GM12878 (cell line): ENCODE measurements at regions not wholly inside any gene's neighbourhood (a gene's known extent, or its start where the extent isn't known, plus 50 kb on each side); places are given as distances from the start of the nearest gene placed in this dataset.
A peak's percentile ranks its signal among the peaks of the same experiment; 100 is the strongest.

ENCODE experiments used
- ASH2L ChIP-seq: fragments of 300-600, 200-600 bp; sonication (generic); IDR thresholded peaks from 2 replicates; pipeline ENCODE4 v1.6.1; 2017; ENCODE audit warnings: low read depth, mild to moderate bottlenecking, borderline replicate concordance
- BCL3 ChIP-seq: IDR thresholded peaks from 2 replicates; pipeline ENCODE4 v1.6.1; 2011; ENCODE audit warnings: borderline replicate concordance, low read depth, mild to moderate bottlenecking, moderate library complexity, low read length; ENCODE audit not compliant: insufficient read depth, poor library complexity, severe bottlenecking
- BMI1 ChIP-seq: fragments of 450-650 bp; IDR thresholded peaks from 2 replicates; pipeline ENCODE4 v1.6.1; 2016; ENCODE audit warnings: mild to moderate bottlenecking, moderate library complexity, borderline replicate concordance
- HCFC1 ChIP-seq: fragments of 150-350 bp; IDR thresholded peaks from 2 replicates; pipeline ENCODE4 v1.6.1; 2014; ENCODE audit warnings: low read length
- IRF4 ChIP-seq: IDR thresholded peaks from 2 replicates; pipeline ENCODE4 v1.6.1; 2011; ENCODE audit warnings: low read depth, low read length
- IRF5 ChIP-seq: fragments of 450-650 bp; IDR thresholded peaks from 2 replicates; pipeline ENCODE4 v1.6.1; 2017; ENCODE audit warnings: borderline replicate concordance
- JUNB ChIP-seq: IDR thresholded peaks from 2 replicates; pipeline ENCODE4 v1.6.1; 2016; ENCODE audit warnings: antibody characterized with exemption, mild to moderate bottlenecking
- KDM1A ChIP-seq: fragments of 200-600 bp; sonication (generic); IDR thresholded peaks from 2 replicates; pipeline ENCODE4 v1.6.1; 2016; ENCODE audit warnings: borderline replicate concordance
- MAX ChIP-seq: IDR thresholded peaks from 2 replicates; pipeline ENCODE4 v1.6.1; 2012; ENCODE audit warnings: low read depth, low read length, improper control_type of control experiment
- NBN ChIP-seq: fragments of 450-650 bp; IDR thresholded peaks from 2 replicates; pipeline ENCODE4 v1.6.1; 2016
- NR2C2 ChIP-seq: IDR thresholded peaks from 2 replicates; pipeline ENCODE4 v1.6.1; 2011; ENCODE audit warnings: borderline replicate concordance, low read depth; ENCODE audit not compliant: control insufficient read depth, insufficient read length
- PAX5 ChIP-seq: IDR thresholded peaks from 2 replicates; pipeline ENCODE4 v1.6.1; 2011; ENCODE audit warnings: low read depth, low read length, borderline replicate concordance
- PAX8 ChIP-seq: fragments of 450-650 bp; IDR thresholded peaks from 2 replicates; pipeline ENCODE4 v1.6.1; 2017; ENCODE audit warnings: mild to moderate bottlenecking, moderate library complexity
- PKNOX1 ChIP-seq: fragments of 450-650 bp; IDR thresholded peaks from 2 replicates; pipeline ENCODE4 v1.6.1; 2016; ENCODE audit warnings: mild to moderate bottlenecking
- POLR2AphosphoS5 ChIP-seq: IDR thresholded peaks from 2 replicates; pipeline ENCODE4 v1.6.1; 2011; ENCODE audit warnings: mild to moderate bottlenecking, low read length, inconsistent platforms
- RAD51 ChIP-seq: fragments of 450-650 bp; IDR thresholded peaks from 2 replicates; pipeline ENCODE4 v1.6.1; 2016; ENCODE audit warnings: moderate library complexity, mild to moderate bottlenecking, inconsistent platforms
- SUZ12 ChIP-seq: fragments of 200-600 bp; sonication (generic); IDR thresholded peaks from one replicate; pipeline ENCODE4 v1.6.1; 2018; ENCODE audit warnings: antibody characterized with exemption, mild to moderate bottlenecking; ENCODE audit not compliant: unreplicated experiment
- ZNF274 ChIP-seq: IDR thresholded peaks from one replicate; pipeline ENCODE4 v1.8.0; 2011; ENCODE audit not compliant: insufficient read length, insufficient read depth
- TF ChIP-seq, protein P1 (sequence below): fragments of 450-650 bp; IDR thresholded peaks from 2 replicates; pipeline ENCODE4 v1.6.1; 2017; ENCODE audit warnings: mild to moderate bottlenecking, moderate library complexity
- TF ChIP-seq, protein P2 (sequence below): fragments of 450-650 bp; IDR thresholded peaks from 2 replicates; pipeline ENCODE4 v1.6.1; 2017; ENCODE audit warnings: low read depth, mild to moderate bottlenecking, moderate library complexity

- TF ChIP-seq ASH2L (no peak), BMI1 (no peak), JUNB (no peak), MAX (no peak), PAX8 (no peak), NBN (peak; percentile 45; the same call in 1 of the 2 replicates), IRF4 (no peak), POLR2AphosphoS5 (no peak), PAX5 (no peak), KDM1A (no peak), RAD51 (no peak), ZNF274 (no peak), IRF5 (no peak), SUZ12 (no peak), BCL3 (no peak), NR2C2 (no peak), PKNOX1 (0 out of 2 replicates have a peak, but pooled peaks have one; percentile 10), HCFC1 (no peak)
- TF ChIP-seq, protein P1, sequence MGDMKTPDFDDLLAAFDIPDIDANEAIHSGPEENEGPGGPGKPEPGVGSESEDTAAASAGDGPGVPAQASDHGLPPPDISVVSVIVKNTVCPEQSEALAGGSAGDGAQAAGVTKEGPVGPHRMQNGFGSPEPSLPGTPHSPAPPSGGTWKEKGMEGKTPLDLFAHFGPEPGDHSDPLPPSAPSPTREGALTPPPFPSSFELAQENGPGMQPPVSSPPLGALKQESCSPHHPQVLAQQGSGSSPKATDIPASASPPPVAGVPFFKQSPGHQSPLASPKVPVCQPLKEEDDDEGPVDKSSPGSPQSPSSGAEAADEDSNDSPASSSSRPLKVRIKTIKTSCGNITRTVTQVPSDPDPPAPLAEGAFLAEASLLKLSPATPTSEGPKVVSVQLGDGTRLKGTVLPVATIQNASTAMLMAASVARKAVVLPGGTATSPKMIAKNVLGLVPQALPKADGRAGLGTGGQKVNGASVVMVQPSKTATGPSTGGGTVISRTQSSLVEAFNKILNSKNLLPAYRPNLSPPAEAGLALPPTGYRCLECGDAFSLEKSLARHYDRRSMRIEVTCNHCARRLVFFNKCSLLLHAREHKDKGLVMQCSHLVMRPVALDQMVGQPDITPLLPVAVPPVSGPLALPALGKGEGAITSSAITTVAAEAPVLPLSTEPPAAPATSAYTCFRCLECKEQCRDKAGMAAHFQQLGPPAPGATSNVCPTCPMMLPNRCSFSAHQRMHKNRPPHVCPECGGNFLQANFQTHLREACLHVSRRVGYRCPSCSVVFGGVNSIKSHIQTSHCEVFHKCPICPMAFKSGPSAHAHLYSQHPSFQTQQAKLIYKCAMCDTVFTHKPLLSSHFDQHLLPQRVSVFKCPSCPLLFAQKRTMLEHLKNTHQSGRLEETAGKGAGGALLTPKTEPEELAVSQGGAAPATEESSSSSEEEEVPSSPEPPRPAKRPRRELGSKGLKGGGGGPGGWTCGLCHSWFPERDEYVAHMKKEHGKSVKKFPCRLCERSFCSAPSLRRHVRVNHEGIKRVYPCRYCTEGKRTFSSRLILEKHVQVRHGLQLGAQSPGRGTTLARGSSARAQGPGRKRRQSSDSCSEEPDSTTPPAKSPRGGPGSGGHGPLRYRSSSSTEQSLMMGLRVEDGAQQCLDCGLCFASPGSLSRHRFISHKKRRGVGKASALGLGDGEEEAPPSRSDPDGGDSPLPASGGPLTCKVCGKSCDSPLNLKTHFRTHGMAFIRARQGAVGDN = peak; percentile 60
- TF ChIP-seq, protein P2, sequence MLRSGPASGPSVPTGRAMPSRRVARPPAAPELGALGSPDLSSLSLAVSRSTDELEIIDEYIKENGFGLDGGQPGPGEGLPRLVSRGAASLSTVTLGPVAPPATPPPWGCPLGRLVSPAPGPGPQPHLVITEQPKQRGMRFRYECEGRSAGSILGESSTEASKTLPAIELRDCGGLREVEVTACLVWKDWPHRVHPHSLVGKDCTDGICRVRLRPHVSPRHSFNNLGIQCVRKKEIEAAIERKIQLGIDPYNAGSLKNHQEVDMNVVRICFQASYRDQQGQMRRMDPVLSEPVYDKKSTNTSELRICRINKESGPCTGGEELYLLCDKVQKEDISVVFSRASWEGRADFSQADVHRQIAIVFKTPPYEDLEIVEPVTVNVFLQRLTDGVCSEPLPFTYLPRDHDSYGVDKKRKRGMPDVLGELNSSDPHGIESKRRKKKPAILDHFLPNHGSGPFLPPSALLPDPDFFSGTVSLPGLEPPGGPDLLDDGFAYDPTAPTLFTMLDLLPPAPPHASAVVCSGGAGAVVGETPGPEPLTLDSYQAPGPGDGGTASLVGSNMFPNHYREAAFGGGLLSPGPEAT = peak; percentile 58; the same call in 1 of the 2 replicates
These were observed 784.6 kb downstream of the NR2F2 start (continued) for GRCh38 chr15:97114900-97115760.
